ENCODE measurements at regions not wholly inside any gene's neighbourhood (a gene's known extent, or its start where the extent isn't known, plus 50 kb on each side); places are given as distances from the start of the nearest gene placed in this dataset.

- FAIRE-seq = no peak
These were observed 96.1 kb upstream of the PRMT6 start for GRCh38 chr1:106960412-106960811.

GRCh38 chr1:106961646-106962045 is 94.8 kb upstream of the PRMT6 start:
- DNase-seq (ENCODE audit: insufficient read length, low spot score) (no peak), FAIRE-seq (no peak)

More at GRCh38 chr1:106960412-106960811, 96.1 kb upstream of the PRMT6 start:
- DNase-seq (ENCODE audit: insufficient read length, low spot score) = no peak

GRCh38 chr1:106962591-106962990 is 93.9 kb upstream of the PRMT6 start:
- no peak for DNase-seq (ENCODE audit: insufficient read length, low spot score)
- no peak for FAIRE-seq

GRCh38 chr1:106964495-106964894 is 92.0 kb upstream of the PRMT6 start:
- DNase-seq (ENCODE audit: insufficient read length, low spot score) = no peak
- no peak for FAIRE-seq

GRCh38 chr1:106968644-106969043 is 87.8 kb upstream of the PRMT6 start:
- FAIRE-seq = no peak

GRCh38 chr1:106969731-106970130 is 86.7 kb upstream of the PRMT6 start:
- DNase-seq (ENCODE audit: insufficient read length, low spot score) (no peak), FAIRE-seq (no peak)

More at GRCh38 chr1:106968644-106969043, 87.8 kb upstream of the PRMT6 start:
- DNase-seq (ENCODE audit: insufficient read length, low spot score) = no peak

GRCh38 chr1:106972074-106972473 is 84.4 kb upstream of the PRMT6 start:
- FAIRE-seq = no peak
- no peak for DNase-seq (ENCODE audit: insufficient read length, low spot score)

GRCh38 chr1:106975944-106976343 is 80.5 kb upstream of the PRMT6 start:
- DNase-seq (ENCODE audit: insufficient read length, low spot score) = no peak
- no peak for FAIRE-seq

GRCh38 chr1:106978477-106979322 is 77.8 kb upstream of the PRMT6 start:
- no peak for FAIRE-seq
- no peak for DNase-seq (ENCODE audit: insufficient read length, low spot score)

GRCh38 chr1:106979371-106979770 is 77.1 kb upstream of the PRMT6 start:
- no peak for DNase-seq (ENCODE audit: insufficient read length, low spot score)
- FAIRE-seq = no peak

- FAIRE-seq = no peak
- DNase-seq (ENCODE audit: insufficient read length, low spot score) = no peak
These were observed 76.4 kb upstream of the PRMT6 start for GRCh38 chr1:106980121-106980520.

- FAIRE-seq (no peak), DNase-seq (ENCODE audit: insufficient read length, low spot score) (no peak)
These were observed 71.7 kb upstream of the PRMT6 start for GRCh38 chr1:106984801-106985200.

- FAIRE-seq = no peak
- DNase-seq (ENCODE audit: insufficient read length, low spot score) = no peak
These were observed 69.9 kb upstream of the PRMT6 start for GRCh38 chr1:106986603-106987002.

- DNase-seq (ENCODE audit: insufficient read length, low spot score) (no peak), FAIRE-seq (no peak)
These were observed 60.5 kb upstream of the PRMT6 start for GRCh38 chr1:106995970-106996369.

GRCh38 chr1:106998431-106999002 is 58.0 kb upstream of the PRMT6 start:
- FAIRE-seq = no peak
- DNase-seq (ENCODE audit: insufficient read length, low spot score) = no peak

- FAIRE-seq (no peak), DNase-seq (ENCODE audit: insufficient read length, low spot score) (no peak)
These were observed 55.6 kb upstream of the PRMT6 start for GRCh38 chr1:107000902-107001301.

GRCh38 chr1:107003972-107004371 is 52.5 kb upstream of the PRMT6 start:
- DNase-seq (ENCODE audit: insufficient read length, low spot score) (no peak), FAIRE-seq (no peak)

- FAIRE-seq = no peak
- DNase-seq (ENCODE audit: insufficient read length, low spot score) = no peak
These were observed 52.1 kb upstream of the PRMT6 start for GRCh38 chr1:107004421-107004820.
